ENCODE measurements at regions not wholly inside any gene's neighbourhood (a gene's known extent, or its start where the extent isn't known, plus 50 kb on each side); places are given as distances from the start of the nearest gene placed in this dataset.

DNA sequence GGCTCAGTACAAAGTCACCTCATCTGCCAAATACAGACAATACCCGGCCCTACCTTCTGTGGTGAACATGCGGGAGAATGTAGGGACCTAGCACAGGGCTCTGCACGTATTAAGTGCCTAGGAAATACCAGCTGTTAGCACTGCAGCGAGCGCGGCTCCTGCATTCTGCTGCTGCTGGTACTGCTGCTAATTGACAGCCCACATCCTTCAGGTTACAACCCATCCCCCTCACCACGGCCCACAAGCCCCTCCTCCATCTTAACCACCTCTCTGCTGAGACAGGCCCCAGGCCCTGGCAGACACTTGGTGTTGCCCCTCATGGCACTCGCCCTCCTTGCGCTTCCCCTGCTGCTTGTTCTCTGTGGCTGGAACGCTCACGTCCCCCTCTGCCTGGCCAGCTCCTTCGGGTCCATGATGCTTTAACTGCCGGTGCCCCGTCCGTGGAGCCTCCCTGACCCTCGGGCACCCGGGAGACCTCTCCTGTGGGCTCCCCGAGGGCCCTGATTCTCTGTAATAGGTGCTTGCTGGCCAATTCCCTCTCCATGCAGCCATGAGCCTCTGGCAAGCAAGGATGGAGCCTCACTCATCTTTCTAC lies 53.3 kb upstream of the LOXL4 start:
- no peak overlapping the region for H3K4me2 ChIP-seq (ENCODE audit: control insufficient read depth, insufficient read depth)
- ChIA-PET SMC1A (ENCODE audit: uncharacterized antibody, unreplicated experiment) (no interaction called here), CTCF (no interaction called here), RAD21 (ENCODE audit: unreplicated experiment) (no interaction called here), POLR2A (no interaction called here)
- H3K27ac ChIP-seq (ENCODE audit: control insufficient read depth, insufficient read depth) = no peak overlapping the region
- DNase-seq (ENCODE audit: low read depth, low spot score) = no peak
- no peak overlapping the region for H3K9ac ChIP-seq (ENCODE audit: control insufficient read depth, insufficient read depth, low read length)
- H3K9me3 ChIP-seq (replicated peaks; ENCODE audit: control insufficient read depth, insufficient read depth, low read length) = no peaks in the 10 kb centered on the region; the same call in 2 of the 3 replicates
- no peak for FAIRE-seq
- in situ Hi-C loops (cut with MboI) (no loop called here), intact Hi-C loops (cut with micrococcal nuclease; ENCODE audit: unreplicated experiment) (no loop called here)
- no peak for ATAC-seq
- no peaks in the 10 kb centered on the region for H3K36me3 ChIP-seq (ENCODE audit: control insufficient read depth in 2 of 2, insufficient read depth in 2 of 2, low read length in 1 of 2)
- BruUV-seq (replicated peaks) = no TSS peak
- no peaks in the 10 kb centered on the region; a peak in 1 of 4 replicates for H3K27me3 ChIP-seq (replicated peaks in 1 of 2; ENCODE audit: control insufficient read depth in 2 of 2, insufficient read depth in 2 of 2, low read length in 1 of 2)
- WGBS (ENCODE audit: insufficient coverage, insufficient replicate concordance, low lambda C conversion rate, missing lambda C conversion rate) = 27% methylated on average over 15 of the region's 18 CpGs
- H4K20me1 ChIP-seq (ENCODE audit: control insufficient read depth, insufficient read depth) = no peaks in the 10 kb centered on the region
- no peaks in the 10 kb centered on the region for H3K4me1 ChIP-seq (ENCODE audit: control insufficient read depth, insufficient read depth, low read length)
- no peak overlapping the region for H3K4me3 ChIP-seq
- H3K79me2 ChIP-seq (ENCODE audit: control insufficient read depth, insufficient read depth, low read length) = no peaks in the 10 kb centered on the region
- no peak overlapping the region for H2AFZ ChIP-seq (ENCODE audit: control insufficient read depth, low read depth, low read length)
- TF ChIP-seq IRF4 (IDR thresholded peaks at IDR 0.05; ENCODE audit: low read depth, low read length) (no peak), CBFB (IDR thresholded peaks at IDR 0.05; ENCODE audit: low read depth) (no peak), CBX5 (IDR thresholded peaks at IDR 0.05; ENCODE audit: low read depth) (no peak), MYB (IDR thresholded peaks at IDR 0.05; ENCODE audit: borderline replicate concordance, low read depth, low read length) (no peak), WRNIP1 (IDR thresholded peaks at IDR 0.05; ENCODE audit: borderline replicate concordance, low read depth, low read length) (no peak), SRF (IDR thresholded peaks at IDR 0.05; ENCODE audit: low read depth in 2 of 2, low read length in 2 of 2) (no peak), RBBP5 (conservative IDR thresholded peaks at IDR 0.05) (no peak), SKIL (IDR thresholded peaks at IDR 0.05; ENCODE audit: low read depth, poor library complexity, severe bottlenecking) (no peak), MAX (IDR thresholded peaks at IDR 0.05; ENCODE audit: low read depth, low read length) (no peak), BACH1 (IDR thresholded peaks at IDR 0.05; ENCODE audit: borderline replicate concordance) (no peak), KLF5 (IDR thresholded peaks at IDR 0.05; ENCODE audit: partially characterized antibody) (no peak), BCL11A (IDR thresholded peaks at IDR 0.05; ENCODE audit: low read depth, low read length) (no peak), ZNF622 (IDR thresholded peaks at IDR 0.05) (no peak), IKZF1 (conservative IDR thresholded peaks at IDR 0.05) (no peak), PML (IDR thresholded peaks at IDR 0.05; ENCODE audit: low read length) (no peak)
- TF ChIP-seq, protein P1, sequence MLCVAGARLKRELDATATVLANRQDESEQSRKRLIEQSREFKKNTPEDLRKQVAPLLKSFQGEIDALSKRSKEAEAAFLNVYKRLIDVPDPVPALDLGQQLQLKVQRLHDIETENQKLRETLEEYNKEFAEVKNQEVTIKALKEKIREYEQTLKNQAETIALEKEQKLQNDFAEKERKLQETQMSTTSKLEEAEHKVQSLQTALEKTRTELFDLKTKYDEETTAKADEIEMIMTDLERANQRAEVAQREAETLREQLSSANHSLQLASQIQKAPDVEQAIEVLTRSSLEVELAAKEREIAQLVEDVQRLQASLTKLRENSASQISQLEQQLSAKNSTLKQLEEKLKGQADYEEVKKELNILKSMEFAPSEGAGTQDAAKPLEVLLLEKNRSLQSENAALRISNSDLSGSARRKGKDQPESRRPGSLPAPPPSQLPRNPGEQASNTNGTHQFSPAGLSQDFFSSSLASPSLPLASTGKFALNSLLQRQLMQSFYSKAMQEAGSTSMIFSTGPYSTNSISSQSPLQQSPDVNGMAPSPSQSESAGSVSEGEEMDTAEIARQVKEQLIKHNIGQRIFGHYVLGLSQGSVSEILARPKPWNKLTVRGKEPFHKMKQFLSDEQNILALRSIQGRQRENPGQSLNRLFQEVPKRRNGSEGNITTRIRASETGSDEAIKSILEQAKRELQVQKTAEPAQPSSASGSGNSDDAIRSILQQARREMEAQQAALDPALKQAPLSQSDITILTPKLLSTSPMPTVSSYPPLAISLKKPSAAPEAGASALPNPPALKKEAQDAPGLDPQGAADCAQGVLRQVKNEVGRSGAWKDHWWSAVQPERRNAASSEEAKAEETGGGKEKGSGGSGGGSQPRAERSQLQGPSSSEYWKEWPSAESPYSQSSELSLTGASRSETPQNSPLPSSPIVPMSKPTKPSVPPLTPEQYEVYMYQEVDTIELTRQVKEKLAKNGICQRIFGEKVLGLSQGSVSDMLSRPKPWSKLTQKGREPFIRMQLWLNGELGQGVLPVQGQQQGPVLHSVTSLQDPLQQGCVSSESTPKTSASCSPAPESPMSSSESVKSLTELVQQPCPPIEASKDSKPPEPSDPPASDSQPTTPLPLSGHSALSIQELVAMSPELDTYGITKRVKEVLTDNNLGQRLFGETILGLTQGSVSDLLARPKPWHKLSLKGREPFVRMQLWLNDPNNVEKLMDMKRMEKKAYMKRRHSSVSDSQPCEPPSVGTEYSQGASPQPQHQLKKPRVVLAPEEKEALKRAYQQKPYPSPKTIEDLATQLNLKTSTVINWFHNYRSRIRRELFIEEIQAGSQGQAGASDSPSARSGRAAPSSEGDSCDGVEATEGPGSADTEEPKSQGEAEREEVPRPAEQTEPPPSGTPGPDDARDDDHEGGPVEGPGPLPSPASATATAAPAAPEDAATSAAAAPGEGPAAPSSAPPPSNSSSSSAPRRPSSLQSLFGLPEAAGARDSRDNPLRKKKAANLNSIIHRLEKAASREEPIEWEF (IDR thresholded peaks at IDR 0.05; ENCODE audit: insufficient replicate concordance, low read depth, low read length) = no peak
- TF ChIP-seq, protein P2, sequence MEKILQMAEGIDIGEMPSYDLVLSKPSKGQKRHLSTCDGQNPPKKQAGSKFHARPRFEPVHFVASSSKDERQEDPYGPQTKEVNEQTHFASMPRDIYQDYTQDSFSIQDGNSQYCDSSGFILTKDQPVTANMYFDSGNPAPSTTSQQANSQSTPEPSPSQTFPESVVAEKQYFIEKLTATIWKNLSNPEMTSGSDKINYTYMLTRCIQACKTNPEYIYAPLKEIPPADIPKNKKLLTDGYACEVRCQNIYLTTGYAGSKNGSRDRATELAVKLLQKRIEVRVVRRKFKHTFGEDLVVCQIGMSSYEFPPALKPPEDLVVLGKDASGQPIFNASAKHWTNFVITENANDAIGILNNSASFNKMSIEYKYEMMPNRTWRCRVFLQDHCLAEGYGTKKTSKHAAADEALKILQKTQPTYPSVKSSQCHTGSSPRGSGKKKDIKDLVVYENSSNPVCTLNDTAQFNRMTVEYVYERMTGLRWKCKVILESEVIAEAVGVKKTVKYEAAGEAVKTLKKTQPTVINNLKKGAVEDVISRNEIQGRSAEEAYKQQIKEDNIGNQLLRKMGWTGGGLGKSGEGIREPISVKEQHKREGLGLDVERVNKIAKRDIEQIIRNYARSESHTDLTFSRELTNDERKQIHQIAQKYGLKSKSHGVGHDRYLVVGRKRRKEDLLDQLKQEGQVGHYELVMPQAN (conservative IDR thresholded peaks at IDR 0.05) = no peak
